Thoracic aorta (tissue), 2 donors: ENCODE measurements at regions not wholly inside any gene's neighbourhood (a gene's known extent, or its start where the extent isn't known, plus 50 kb on each side); places are given as distances from the start of the nearest gene placed in this dataset.

Source experiments
- ATAC-seq: fragments of 150-250 bp; one replicate; pipeline ENCODE4 v1.8.0; 2017; ENCODE audit warnings: low read depth; ENCODE audit not compliant: insufficient number of reproducible peaks, low FRiP score
- DNase-seq: peaks from one replicate; pipeline ENCODE4 v3.0.0-alpha.2; 2020; ENCODE audit warnings: low spot score
- H3K27ac ChIP-seq, 2 donors: fragments of 200-600 bp; sonication (generic); 1 replicate in 1 of 2; 2 replicates in 1 of 2; pipeline ENCODE4 v1.5.1; 2016; ENCODE audit warnings: mild to moderate bottlenecking in 2 of 2, moderate library complexity in 2 of 2
- H3K27me3 ChIP-seq: fragments of 200-600 bp; sonication (generic); replicated peaks from 2 replicates; pipeline ENCODE4 v1.6.0; 2016; ENCODE audit warnings: mild to moderate bottlenecking; ENCODE audit not compliant: insufficient read depth
- H3K36me3 ChIP-seq: fragments of 200-600 bp; sonication (generic); one replicate; pipeline ENCODE4 v1.5.1; 2016
- H3K4me1 ChIP-seq, 2 donors: fragments of 200-600 bp; sonication (generic); 1 replicate in 1 of 2; 2 replicates in 1 of 2; pipeline versions ENCODE4 v1.5.1 to v1.6.0; 2016; ENCODE audit warnings: low read depth in 2 of 2, mild to moderate bottlenecking in 1 of 2; ENCODE audit not compliant: control insufficient read depth in 1 of 2
- H3K4me3 ChIP-seq: fragments of 200-600 bp; sonication (generic); 2 replicates; pipeline ENCODE4 v1.5.1; 2016; ENCODE audit warnings: mild to moderate bottlenecking
- H3K9me3 ChIP-seq: fragments of 200-600 bp; sonication (generic); 2 replicates; pipeline ENCODE4 v1.5.1; 2016
- CTCF ChIP-seq: fragments of 200-600 bp; sonication (generic); IDR thresholded peaks from one replicate; pipeline ENCODE4 v1.5.1; 2019; ENCODE audit warnings: antibody characterized with exemption

- Histone ChIP-seq H3K9me3 (no peaks in the 10 kb centered on the region), H3K36me3 (no peaks in the 10 kb centered on the region), H3K27ac (no peak overlapping the region), H3K4me3 (no peak overlapping the region), H3K27me3 (no peaks in the 10 kb centered on the region), H3K4me1 (no peaks in the 10 kb centered on the region)
- DNase-seq: no peak
- no peak for ATAC-seq
- TF ChIP-seq CTCF: no peak
Observed at GRCh38 chr16:73414638-73415037, 366.7 kb upstream of the ZFHX3 start.

GRCh38 chr16:73413830-73414190, 365.9 kb upstream of the ZFHX3 start:
- DNase-seq (no peak), ATAC-seq (no peak)
- H3K36me3 ChIP-seq: no peaks in the 10 kb centered on the region
- no peaks in the 10 kb centered on the region for H3K27me3 ChIP-seq
- H3K4me3 ChIP-seq: no peak overlapping the region
- no peak overlapping the region for H3K27ac ChIP-seq
- no peaks in the 10 kb centered on the region for H3K9me3 ChIP-seq
- H3K4me1 ChIP-seq: no peaks in the 10 kb centered on the region
- no peak for TF ChIP-seq CTCF

- Histone ChIP-seq H3K4me1 (no peaks in the 10 kb centered on the region), H3K27me3 (no peaks in the 10 kb centered on the region), H3K27ac (no peak overlapping the region), H3K9me3 (no peaks in the 10 kb centered on the region), H3K4me3 (no peak overlapping the region), H3K36me3 (no peaks in the 10 kb centered on the region)
- TF ChIP-seq CTCF: no peak
- no peak for DNase-seq
- ATAC-seq: no peak
Observed at GRCh38 chr16:73413091-73413829, 365.3 kb upstream of the ZFHX3 start.

- H3K4me1 ChIP-seq: no peaks in the 10 kb centered on the region
- TF ChIP-seq CTCF: no peak
- no peak overlapping the region for H3K27ac ChIP-seq
- H3K36me3 ChIP-seq: no peaks in the 10 kb centered on the region
- no peak for DNase-seq
- no peak overlapping the region for H3K4me3 ChIP-seq
- no peak for ATAC-seq
- no peaks in the 10 kb centered on the region for H3K27me3 ChIP-seq
- no peaks in the 10 kb centered on the region for H3K9me3 ChIP-seq
Observed at GRCh38 chr16:73412416-73412815, 364.5 kb upstream of the ZFHX3 start.

- H3K4me3 ChIP-seq: no peak overlapping the region
- ATAC-seq (no peak), DNase-seq (no peak)
- H3K27ac ChIP-seq: no peak overlapping the region
- no peaks in the 10 kb centered on the region for H3K4me1 ChIP-seq
- H3K27me3 ChIP-seq: no peaks in the 10 kb centered on the region
- H3K9me3 ChIP-seq: no peaks in the 10 kb centered on the region
- H3K36me3 ChIP-seq: no peaks in the 10 kb centered on the region
- TF ChIP-seq CTCF: no peak
Observed at GRCh38 chr16:73408716-73409115, 360.8 kb upstream of the ZFHX3 start.
